ENCODE measurements at regions not wholly inside any gene's neighbourhood (a gene's known extent, or its start where the extent isn't known, plus 50 kb on each side); places are given as distances from the start of the nearest gene placed in this dataset.

DNA sequence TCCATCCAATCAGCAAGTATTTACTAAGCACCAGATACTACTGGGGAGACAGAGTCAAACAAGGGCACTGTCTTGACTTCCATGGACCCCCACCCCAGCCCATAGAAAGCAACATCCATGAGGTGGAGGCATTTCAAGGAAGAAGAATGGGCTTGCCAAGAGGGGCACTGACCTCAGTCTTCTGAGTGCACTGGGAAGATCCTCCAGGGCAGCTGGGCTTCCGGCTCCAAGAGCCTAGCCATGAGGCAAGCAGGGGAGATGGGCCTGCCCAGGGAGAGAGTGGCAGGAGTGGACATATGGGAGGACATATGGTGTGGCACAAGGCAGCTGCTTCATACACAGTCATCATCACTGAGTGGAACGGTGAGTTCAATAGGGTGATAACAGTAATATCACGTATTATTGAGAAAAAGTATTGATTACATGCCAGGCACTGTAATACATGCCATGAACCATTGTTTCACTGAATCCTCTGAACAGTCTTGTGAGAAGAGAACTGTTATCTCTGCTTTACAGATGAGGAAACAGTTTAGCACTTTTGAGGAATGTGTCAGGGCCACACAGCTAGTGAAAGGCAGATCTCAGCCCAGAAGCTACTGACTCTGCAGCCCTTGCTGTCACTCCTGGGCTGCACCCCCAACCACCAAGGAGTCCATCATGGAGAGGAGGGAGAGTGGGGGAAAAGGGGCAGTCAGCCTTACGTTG is 331.7 kb upstream of the ZMIZ1 start:
- DNase-seq: no peak

DNA sequence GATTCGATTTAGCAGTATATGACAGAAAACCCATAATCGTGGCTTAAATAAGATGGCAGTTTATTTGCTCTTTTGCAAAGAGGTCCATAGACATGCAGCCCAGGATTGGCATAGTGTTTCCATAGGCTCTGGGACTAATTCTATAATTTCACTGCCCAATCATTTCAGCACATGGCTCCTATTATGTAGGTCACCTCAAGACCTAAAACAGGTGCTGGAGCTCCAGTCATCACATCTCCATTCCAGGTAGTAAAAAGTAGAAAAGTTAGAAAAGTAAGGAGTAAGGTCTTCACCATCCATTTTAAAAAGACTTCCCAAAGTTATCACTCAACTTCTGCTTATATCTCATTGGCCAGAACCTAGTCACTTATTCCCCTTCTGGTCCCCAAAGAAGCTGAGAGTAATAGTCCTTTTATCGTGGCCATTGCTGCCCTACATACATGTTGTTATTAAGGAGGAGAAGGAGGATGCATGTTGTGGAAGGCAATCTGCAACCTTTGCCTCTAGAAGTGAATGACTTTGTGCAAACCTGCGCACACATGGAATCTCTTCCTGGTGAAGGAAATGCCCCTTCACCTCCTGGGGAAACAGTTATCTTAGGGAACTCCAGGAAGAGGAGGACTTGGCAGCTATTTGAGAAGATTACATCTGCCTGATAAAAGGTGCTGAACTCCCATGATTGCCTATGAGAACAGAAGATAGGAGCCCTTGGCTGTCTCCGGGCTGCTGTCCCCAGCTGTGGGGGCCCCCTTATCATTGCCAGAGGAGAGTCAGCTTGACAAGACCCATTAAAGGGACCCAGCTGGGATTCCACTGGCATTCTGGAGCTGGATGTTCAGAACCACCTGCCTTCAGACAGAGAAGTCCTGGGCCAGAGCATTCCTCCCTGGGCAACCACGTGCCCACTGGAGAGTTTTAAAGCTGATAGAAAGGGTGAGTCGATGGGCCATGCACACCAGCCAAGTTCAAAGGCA is 330.6 kb upstream of the ZMIZ1 start:
- DNase-seq: no peak

DNA sequence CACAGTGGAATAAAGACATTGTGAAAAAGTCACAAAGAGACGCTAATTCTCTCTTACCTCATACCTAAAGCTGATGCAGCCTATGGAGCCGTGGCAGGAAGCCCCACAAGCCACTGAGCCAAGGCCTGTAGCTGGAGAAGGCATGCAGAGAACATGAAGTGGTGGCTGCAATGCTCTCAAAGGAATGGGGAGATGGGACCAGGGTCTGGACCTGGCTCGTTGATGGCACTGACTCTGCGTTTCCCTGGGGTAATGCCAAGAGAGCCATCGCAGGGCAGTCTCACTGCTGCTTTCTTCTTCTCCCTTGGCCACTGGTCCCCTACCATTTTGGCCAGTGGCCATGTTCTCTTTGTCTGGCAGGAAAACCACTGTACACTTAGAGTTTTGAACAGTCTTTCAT is 329.9 kb upstream of the ZMIZ1 start:
- DNase-seq: no peak

DNA sequence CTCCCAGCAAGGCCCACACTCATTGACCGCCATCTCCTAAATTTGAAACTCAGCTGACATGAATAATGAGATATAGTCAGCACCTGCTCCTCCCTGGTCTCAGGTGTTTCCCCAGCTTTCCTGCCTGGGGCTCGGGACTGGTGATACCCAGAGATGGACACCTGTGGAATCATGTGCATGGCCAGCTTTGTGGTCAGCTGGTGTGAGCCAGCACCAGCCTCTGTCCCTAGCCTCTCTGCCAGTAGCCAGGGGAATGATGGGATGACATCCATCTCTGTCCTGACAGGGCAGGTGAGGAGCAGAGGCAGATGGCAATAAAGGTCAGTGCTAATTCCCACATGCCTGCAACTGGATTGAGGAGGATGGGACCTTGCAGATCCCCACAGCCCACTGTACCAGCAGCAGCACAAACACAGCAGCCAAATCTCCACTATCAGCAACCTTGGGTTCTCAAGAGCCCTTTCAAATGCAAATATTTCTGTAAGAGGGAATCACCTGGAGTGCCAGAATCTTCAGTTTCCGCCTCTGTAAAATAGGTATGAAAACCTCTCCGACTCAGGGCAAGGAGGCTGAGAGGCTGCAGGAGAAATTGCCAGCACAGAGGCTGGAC is 329.2 kb upstream of the ZMIZ1 start:
- no peak for DNase-seq

DNA sequence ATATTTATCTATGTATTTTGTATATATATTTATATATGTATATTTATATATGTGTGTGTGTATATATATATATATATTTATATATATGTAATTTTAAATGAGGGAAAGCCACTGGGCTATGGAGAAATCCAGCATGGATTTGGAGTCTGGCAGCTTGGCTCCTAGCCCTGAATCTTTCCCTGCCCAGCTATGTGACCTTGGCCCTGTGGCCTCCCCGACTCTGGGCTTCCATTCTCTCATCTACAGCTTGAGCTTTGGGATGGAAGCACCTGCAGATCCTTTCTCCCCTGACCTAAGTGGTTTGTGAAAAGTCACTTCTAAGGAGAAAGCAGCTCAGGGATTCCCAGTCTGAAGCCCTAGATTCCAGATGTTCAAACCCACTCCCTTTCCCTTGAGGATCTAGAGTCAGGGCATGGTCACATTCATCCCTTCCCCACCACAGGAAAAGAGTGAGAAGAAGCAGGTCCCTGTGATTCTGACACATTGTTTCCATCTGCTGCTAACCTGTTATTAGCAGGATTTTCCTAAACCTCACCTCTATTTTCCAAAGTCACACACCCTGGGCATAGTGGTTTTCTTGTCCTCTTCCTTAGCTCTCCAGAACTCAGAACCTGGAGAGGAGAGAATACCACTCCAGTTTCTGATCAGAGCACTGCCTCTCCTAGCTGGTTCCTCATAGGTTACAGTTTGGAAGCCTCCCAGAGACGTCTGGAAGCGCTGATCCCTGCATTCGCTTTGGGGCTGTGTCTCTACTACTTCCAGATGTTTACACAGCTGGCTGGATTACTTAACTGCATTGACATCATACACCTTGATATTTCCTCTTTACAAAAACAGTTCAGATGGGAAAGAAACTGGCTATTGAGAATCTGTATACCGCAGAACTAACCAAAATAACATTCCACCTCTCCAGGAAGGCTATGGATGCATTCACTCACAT is 327.5 kb upstream of the ZMIZ1 start:
- no peak for DNase-seq

DNA sequence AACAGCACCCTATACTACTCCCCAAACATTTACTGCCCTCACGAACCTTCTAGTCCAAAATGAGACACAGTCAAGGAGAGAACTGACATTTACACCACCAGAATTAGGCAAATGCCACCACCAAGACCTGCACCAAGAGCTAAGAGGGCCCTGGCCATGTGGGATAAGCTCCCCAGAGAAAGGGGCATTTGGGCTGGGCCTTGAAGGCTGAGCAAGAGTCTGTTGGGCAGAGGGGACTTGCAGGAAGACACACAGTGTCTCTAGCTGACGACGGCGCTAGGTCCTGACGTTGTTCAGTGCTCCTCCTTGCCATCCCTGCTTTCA is 326.4 kb upstream of the ZMIZ1 start:
- DNase-seq: no peak

DNA sequence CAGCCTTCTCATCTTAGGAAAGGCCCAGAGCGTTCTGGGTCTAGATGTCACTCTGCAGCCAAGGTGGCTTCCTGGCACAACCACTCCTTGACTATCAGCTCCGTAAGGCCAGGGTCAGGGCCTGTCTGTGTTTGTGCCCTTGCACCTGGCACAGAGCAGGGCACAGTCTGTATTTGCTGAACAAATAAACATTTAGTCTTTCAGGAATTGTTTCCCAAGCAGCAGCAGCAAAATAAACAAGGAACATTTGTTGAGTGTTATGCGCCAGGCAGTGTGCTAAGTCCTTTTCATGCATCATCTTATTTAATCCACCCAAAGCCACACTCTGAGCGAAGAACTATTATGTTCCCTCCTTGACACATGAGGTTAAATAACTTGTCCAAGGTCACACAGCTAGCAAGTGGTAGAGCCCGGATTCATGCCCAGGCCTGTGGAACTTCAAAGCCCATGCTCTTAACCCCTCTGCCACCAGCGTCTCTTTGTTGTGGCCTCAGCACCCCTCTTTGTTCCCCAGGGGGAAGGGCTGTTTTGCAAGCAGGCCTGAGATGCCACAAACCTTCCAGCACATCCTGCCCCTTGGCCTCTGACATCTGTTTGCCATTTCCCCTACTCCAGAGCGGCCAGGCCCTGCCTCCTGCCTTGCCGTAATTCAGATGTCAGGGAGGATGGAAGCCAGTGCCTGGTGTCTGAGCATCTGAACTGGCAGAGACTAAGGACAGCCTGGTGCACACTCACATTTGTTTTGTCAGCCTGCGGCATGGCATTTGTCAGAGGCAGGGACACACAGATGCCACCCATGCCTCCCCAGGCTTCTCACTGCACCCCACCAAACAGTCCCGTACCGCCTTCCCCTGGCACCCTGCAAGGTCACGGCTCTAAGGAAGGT is 325.8 kb upstream of the ZMIZ1 start:
- no peak for DNase-seq

DNA sequence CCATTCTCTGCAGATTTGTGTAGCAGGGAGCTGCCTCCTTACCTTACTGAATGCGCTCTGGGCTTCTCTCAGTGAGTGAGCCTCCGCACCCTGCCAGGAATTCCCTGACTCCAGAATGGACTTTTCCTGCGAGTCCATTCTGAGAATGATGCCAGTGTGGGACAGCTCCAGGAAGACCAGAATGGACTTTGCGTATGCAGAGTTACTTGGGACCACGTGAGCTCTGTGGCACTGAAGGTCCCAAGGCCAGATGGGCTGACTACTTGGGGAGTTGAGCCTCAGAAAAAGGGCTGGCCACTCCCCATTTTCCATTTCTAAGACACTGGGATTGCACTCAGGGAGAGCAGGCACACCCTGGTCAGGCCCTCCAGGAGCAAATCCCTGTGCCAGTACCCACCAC is 324.7 kb upstream of the ZMIZ1 start:
- DNase-seq: no peak

DNA sequence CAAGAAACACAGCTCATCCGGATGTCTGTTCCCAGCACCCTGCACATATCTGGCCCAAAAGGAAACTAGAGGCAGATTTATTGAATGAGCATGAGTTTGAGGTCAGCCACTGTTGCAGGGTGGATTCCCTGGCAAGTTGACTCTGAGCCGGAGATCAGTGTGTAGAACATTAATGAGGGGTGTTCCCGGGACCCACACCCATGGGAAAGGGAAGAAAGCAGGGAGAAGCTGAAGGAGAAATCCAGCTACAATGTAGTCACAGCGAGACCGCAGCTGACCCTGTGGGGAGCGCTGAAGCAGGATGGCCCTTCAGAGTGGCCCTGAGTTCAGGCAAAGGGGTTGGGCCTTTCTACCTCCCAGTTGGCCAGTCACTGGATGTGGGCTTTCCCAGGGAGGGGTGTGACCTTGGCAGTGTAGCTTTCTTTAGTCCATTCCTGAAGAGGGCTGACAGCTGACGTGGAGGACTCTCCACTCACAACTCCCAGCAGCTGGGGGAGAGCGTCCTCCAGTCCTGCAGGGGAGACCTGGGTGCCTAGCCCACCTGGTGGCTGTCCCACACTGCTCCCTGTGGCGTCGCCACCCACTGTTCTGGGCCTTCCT is 324.2 kb upstream of the ZMIZ1 start:
- DNase-seq: no peak

DNA sequence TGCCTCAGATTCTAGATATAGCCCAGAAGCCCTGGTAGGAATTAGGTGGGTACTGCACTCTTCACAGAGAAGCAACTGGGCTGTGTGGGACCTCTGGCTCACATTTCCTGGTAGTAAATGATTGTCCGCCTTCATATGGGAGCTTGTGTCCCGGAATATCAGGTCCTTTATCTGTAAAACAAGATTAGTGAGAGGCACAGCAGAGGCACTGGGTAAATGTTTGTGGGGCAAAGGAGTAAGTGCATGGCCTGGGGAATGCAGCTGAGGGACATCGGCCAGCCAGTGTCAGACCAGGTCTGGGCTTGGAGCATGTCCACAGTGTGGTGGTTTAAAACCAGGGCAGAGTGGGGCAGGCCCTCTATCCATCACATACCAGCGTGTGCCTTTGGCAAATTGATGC is 323.3 kb upstream of the ZMIZ1 start:
- DNase-seq: no peak

DNA sequence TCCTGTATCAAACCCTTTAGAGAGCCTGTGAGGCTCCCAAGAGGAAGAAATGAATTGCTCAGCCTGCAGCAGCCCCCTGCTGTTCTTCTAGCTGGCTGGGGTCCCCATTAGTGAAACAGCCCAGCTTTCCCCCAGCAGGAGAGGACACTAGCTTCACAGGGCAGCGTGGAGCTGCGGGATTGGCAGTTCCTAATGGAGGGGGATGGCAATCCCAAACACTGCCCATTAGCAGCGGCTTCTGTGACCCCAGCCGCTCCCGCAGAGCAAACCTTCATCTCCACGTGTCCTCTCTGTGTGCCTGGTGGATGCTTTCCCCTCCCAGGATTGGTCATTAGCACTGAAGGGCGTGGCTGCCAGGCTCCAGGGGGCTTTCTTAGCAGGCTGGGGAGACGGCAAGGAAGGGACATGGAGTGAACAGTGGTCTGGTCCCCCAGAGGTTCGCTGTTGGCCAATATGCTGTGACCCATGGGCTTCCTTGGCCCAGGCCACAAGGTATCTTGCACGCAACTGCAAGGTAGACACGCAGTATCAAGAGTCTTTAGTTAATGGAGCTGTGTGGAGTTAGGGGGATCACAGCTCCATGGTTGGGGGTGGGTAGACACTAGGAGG is 322.5 kb upstream of the ZMIZ1 start:
- no peak for DNase-seq

DNA sequence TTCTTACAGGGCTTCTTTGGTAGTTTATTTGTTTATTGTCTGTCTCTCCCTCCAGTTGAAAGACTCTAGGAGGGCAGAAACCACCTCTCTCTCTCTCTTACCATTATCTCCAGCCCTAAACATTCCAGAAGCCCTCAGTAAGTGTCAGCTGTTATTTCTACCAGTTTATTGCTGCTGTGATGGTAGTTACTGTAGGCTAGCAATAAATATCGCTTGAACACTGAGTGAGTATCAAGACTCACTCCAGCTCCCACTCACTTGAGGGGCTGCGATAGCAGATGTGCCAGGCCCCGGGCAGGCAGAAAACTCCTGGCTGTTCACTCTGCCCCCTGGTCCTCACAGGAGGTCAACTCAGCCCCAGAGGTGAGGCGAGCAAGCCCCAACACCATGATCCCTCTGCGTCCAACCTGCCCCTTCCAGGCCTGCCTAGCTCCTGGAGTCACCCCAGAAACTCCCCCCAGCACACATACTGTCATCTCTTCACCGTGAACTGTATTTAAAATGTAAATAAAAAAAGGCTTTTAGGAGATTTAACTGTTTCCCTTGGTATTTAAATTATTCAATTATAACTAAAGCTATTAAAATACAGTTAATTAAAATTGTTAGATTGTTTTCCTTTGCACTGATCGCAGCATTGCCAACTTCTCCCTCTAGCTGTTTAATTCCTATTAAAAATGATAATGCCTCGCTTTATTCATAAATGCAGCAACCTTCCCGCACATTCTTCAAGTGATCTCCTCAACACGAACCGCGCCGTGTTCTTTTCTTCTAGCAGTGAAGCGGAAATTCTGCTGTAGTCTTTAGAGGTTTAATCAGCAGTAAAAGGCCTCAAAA is 321.1 kb upstream of the ZMIZ1 start:
- no peak for DNase-seq

DNA sequence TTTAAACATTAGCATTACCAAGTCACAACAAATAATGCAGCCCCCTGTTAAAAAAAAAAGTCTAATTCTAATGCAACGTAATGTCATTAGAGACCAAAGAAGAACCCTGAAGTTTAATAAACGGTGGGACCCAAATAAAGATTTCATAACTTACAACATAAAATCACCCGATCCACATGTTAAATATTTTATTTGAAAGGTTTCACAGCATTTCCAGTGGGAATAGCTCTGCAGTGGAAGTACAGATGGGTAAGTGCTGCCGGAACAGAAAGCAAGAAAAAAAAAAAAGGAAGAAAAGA is 320.6 kb upstream of the ZMIZ1 start:
- DNase-seq: no peak

DNA sequence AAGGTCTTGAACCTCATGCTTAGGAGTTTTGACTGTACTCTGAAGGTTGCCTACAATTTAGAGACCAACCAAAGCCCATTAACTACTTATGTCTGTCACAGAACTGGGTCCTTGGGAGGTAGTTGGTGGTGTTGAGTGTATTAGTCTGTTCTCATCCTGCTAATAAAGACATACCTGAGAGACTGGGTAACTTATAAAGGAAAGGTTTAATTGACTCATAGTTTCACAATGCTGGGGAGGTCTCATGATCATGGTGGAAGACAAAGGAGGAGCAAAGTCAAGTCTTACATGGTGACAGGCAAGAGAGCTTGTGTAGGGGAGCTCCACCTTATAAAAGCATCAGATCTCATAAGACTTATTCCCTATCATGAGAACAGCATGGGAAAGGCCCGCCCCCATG is 319.6 kb upstream of the ZMIZ1 start:
- DNase-seq: no peak

DNA sequence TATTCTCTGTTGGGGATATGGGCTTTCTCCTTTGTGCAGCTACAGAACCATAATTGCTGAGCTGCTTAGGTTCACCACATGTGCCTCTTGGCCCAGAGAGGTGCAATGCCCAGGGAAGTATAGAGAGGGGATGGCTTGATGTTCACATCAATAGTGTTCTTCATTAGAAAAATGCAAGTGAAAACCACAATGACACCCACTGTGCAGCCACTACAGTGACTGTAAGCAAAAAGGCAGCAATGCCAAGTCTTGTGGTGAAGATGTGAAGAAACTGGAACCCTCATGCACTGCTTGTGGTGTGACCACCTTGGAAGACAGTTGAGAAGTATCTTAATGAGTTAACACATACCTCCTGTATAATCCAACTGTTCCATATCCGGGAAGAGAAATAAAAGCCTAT is 318.9 kb upstream of the ZMIZ1 start:
- DNase-seq: no peak

DNA sequence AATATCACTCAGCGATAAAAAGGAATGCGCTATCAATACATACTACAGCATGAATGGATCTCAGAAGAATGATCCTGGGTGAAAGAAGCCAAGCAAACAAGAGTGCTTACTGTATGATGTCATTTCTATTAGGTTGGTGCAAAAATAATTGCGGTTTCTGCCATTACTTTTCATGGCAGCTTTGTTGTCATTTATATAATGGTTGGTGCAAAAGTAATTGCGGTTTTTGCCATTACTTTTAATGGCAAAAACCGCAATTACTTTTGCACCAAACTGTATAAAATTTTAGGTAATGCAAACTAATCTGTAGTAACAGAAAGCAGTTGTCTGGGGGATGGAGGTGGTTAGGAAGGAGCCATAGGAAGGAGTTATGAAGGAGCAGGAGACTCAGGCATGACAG is 318.3 kb upstream of the ZMIZ1 start:
- DNase-seq: no peak

DNA sequence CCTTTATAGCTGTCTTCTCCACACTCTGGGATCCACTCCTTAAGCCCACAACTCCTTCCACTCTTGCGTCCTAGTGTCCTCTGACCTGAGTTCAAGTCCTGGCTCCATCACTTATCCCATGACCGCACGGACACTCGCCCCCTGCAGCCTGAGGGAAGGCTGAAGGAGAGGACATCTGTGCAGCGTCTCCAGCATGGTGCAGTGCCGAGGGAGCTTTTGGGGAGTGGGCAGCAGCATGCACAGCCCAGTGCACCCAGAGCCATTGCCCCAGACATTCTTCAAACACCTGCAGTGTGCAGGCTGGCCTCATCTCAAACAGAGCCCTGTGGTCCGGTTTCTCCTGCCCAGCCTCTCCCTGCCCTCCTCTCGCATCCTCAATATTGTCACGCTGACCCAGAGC is 317.1 kb upstream of the ZMIZ1 start:
- no peak for DNase-seq

DNA sequence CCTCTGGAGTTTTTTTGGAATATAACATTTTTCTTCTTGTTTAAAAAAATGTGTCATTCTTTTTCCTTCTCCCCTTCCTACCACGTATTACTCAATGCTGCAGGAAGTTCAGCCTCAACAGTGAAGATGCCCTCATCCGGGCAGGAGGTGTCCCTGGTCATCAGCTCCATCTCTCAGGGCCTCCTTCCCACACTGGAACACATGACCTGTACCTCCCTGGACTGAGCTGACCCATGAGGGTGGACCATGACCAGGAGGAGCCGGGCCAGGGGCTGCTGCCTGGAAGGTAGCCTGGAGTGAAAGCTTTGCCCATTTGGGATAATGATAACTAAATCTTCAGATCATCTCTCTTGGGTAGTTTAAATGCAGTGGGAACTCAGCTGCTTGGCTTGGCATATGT is 316.5 kb upstream of the ZMIZ1 start:
- no peak for DNase-seq

DNA sequence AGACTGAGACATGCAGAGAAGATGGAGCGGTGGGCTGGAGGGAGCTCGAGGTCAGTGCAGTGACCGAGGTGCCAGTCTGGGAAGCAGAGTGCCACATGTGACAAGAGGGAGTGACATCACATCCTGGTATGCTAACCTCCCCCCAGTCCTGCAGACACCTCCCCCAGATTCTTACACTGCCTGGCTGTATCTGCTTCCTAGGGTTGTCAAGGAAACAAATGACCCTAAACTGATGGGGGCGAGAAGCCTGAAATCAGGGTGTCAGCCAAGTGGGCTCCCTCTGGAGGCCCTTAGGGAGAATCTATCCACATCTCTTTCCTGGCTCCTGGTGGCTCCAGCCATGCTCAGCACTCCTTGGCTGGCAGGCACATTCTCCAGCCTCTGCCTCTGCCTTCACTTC is 316.1 kb upstream of the ZMIZ1 start:
- DNase-seq: no peak

All from SIG-M5 (cell line).